22Rv1 (cell line): ENCODE measurements at regions not wholly inside any gene's neighbourhood (a gene's known extent, or its start where the extent isn't known, plus 50 kb on each side); places are given as distances from the start of the nearest gene placed in this dataset.

Source experiments
- ZFX ChIP-seq: fragments of 450-650 bp; IDR thresholded peaks from 2 replicates; pipeline ENCODE4 v1.6.1; 2017; ENCODE audit warnings: antibody characterized with exemption, borderline replicate concordance
- TF ChIP-seq, protein P1 (sequence below): fragments of 450-650 bp; IDR thresholded peaks from 2 replicates; pipeline ENCODE4 v1.5.1; 2017; ENCODE audit warnings: mild to moderate bottlenecking

GRCh38 chr6:119610754-119611153, 261.2 kb upstream of the MAN1A1 start:
- TF ChIP-seq, protein P1, sequence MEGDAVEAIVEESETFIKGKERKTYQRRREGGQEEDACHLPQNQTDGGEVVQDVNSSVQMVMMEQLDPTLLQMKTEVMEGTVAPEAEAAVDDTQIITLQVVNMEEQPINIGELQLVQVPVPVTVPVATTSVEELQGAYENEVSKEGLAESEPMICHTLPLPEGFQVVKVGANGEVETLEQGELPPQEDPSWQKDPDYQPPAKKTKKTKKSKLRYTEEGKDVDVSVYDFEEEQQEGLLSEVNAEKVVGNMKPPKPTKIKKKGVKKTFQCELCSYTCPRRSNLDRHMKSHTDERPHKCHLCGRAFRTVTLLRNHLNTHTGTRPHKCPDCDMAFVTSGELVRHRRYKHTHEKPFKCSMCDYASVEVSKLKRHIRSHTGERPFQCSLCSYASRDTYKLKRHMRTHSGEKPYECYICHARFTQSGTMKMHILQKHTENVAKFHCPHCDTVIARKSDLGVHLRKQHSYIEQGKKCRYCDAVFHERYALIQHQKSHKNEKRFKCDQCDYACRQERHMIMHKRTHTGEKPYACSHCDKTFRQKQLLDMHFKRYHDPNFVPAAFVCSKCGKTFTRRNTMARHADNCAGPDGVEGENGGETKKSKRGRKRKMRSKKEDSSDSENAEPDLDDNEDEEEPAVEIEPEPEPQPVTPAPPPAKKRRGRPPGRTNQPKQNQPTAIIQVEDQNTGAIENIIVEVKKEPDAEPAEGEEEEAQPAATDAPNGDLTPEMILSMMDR = no peak
- no peak for TF ChIP-seq ZFX
